Tibial nerve (tissue), 3 donors: ENCODE measurements at regions not wholly inside any gene's neighbourhood (a gene's known extent, or its start where the extent isn't known, plus 50 kb on each side); places are given as distances from the start of the nearest gene placed in this dataset.

Experiments
- POLR2A ChIP-seq, 2 donors: fragments of 450-650 bp; IDR thresholded peaks; one replicate each; pipeline ENCODE4 v1.6.1; 2017; ENCODE audit warnings: antibody characterized with exemption in 2 of 2, mild to moderate bottlenecking in 2 of 2, moderate library complexity in 2 of 2
- TF ChIP-seq, protein P1 (sequence below), 5 experiments: fragments of 200-600 bp in 3 of 5; fragments of 450-650 bp in 2 of 5; sonication (generic) in 3 of 5; IDR thresholded peaks; one replicate each; pipeline ENCODE4 v1.5.1; 2016 to 2019; ENCODE audit warnings: antibody characterized with exemption in 5 of 5, mild to moderate bottlenecking in 3 of 5, moderate library complexity in 2 of 5

DNA sequence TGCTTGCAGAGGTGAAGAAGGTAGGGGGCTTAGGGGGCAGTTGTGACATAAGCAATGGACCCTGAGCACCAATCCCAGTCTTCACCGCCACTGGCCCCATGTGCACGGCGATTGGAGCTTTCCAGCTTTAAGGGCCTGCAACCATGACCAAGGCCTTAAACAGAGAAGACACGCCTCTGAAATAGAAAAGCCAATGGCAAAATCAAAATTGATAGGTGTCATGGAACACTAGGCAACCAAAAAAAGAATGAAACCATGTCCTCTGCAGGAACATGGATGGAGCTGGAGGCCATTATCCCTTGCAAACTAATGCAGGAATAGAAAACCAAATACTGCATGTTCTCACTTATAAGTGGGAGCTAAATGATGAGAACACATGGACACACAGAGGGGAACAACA is 146.3 kb downstream of the SCARB1 start:
- TF ChIP-seq, protein P1, sequence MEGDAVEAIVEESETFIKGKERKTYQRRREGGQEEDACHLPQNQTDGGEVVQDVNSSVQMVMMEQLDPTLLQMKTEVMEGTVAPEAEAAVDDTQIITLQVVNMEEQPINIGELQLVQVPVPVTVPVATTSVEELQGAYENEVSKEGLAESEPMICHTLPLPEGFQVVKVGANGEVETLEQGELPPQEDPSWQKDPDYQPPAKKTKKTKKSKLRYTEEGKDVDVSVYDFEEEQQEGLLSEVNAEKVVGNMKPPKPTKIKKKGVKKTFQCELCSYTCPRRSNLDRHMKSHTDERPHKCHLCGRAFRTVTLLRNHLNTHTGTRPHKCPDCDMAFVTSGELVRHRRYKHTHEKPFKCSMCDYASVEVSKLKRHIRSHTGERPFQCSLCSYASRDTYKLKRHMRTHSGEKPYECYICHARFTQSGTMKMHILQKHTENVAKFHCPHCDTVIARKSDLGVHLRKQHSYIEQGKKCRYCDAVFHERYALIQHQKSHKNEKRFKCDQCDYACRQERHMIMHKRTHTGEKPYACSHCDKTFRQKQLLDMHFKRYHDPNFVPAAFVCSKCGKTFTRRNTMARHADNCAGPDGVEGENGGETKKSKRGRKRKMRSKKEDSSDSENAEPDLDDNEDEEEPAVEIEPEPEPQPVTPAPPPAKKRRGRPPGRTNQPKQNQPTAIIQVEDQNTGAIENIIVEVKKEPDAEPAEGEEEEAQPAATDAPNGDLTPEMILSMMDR (IDR thresholded peaks at IDR 0.05) = no peak
- TF ChIP-seq POLR2A (IDR thresholded peaks at IDR 0.05) = no peak
